ENCODE measurements at regions not wholly inside any gene's neighbourhood (a gene's known extent, or its start where the extent isn't known, plus 50 kb on each side); places are given as distances from the start of the nearest gene placed in this dataset.
"Not testable (repeated sequence)": the region's sequence is repeated elsewhere in the genome, so short reads cannot be mapped to it uniquely, and the experiment has no call there.

DNA sequence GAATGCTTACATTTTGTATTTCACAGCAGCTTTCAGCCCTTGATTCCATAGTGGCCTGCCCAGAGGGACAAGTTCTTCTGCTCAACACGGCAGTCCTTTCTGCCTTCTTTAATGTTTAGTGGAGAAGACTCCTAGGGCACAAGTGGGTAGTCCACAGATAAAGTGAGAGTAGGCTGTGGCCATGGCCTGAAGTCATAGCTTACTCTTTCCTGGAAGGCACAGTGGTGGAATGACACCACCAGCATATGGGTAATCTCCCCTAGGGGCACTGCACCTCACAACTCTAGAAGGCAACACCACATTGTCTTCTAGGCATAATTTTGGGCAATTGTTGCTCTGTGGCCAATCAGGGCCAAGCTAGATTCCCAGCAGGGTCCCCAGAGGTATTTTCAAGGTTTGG, 155.4 kb upstream of the MAMLD1 start:
- no peak overlapping the region for H3K27ac Mint-ChIP-seq
- no peaks in the 10 kb centered on the region for H3K9me3 Mint-ChIP-seq
- H3K4me1 Mint-ChIP-seq, result peaks cover 3% of the 10 kb centered on the region
- H3K4me3 Mint-ChIP-seq, result no peak overlapping the region
- peaks cover 4% of the 10 kb centered on the region for H3K27me3 Mint-ChIP-seq
- H3K36me3 Mint-ChIP-seq, result no peaks in the 10 kb centered on the region
- ATAC-seq (ENCODE audit: low read depth) (no peak), DNase-seq (ENCODE audit: low spot score in 2 of 2) (no peak)

- H3K4me1 Mint-ChIP-seq, result no peaks in the 10 kb centered on the region
- peaks cover 4% of the 10 kb centered on the region for H3K27me3 Mint-ChIP-seq
- no peak for DNase-seq (ENCODE audit: low spot score in 2 of 2)
- no peak for ATAC-seq (ENCODE audit: low read depth)
- no peak overlapping the region for H3K27ac Mint-ChIP-seq
- H3K36me3 Mint-ChIP-seq, result no peaks in the 10 kb centered on the region
- H3K4me3 Mint-ChIP-seq, result no peak overlapping the region
- H3K9me3 Mint-ChIP-seq, result no peaks in the 10 kb centered on the region
Measured at GRCh38 chrX:150211988-150212387, 151.1 kb upstream of the MAMLD1 start.

DNA sequence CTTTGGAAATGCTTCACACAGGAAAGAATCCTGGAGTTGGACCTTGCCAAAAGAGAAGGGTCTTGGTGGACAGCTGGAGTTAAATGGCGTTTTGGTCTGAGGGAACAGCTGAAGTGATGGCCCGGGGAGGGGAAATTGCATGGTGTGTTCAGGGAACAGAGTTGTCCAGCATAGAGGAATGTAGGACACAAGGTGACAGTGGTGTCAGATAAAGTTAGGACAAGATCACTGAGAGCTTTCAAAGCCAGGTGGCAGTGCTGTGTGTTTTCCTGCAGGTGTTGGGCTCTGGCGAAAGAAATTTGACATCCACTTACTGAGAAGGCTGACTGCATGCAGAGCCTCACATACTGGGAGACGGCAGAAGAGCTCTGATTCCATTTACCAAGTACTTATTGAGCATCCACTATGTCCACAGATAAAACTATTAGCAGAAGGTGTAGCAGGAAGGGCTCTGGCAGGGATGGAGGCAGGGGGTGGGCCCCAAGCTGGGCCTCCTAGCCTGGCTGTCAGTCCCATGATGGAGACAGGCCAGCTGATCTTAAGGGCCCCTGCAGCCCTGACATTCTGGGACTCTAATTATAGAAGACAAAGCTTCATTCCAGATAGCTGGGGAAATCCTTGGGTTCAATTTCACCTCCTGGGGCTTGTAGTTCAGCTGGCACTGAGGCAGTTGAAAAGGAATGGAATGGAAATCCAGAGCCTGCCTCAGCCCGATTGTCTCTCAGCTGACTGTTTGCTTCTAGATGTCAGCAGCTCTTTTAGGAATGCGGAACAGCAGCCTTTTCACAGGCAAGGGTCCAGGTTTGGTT, 150.2 kb upstream of the MAMLD1 start:
- H3K27me3 Mint-ChIP-seq, result peaks cover 4% of the 10 kb centered on the region
- no peaks in the 10 kb centered on the region for H3K36me3 Mint-ChIP-seq
- DNase-seq (ENCODE audit: low spot score in 2 of 2) (no peak), ATAC-seq (ENCODE audit: low read depth) (no peak)
- no peak overlapping the region for H3K27ac Mint-ChIP-seq
- no peak overlapping the region for H3K4me3 Mint-ChIP-seq
- H3K9me3 Mint-ChIP-seq, result no peaks in the 10 kb centered on the region
- H3K4me1 Mint-ChIP-seq, result no peaks in the 10 kb centered on the region

- DNase-seq (ENCODE audit: low spot score in 2 of 2) (no peak), ATAC-seq (ENCODE audit: low read depth) (no peak)
- Mint-ChIP-seq H3K36me3 (no peaks in the 10 kb centered on the region), H3K27me3 (peaks cover 4% of the 10 kb centered on the region), H3K4me1 (no peaks in the 10 kb centered on the region), H3K27ac (no peak overlapping the region), H3K9me3 (no peaks in the 10 kb centered on the region), H3K4me3 (no peak overlapping the region)
Measured at GRCh38 chrX:150213481-150214030, 149.6 kb upstream of the MAMLD1 start.

- H3K27me3 Mint-ChIP-seq, result not testable (repeated sequence)
Measured at GRCh38 chrX:150216000-150216399, 147.1 kb upstream of the MAMLD1 start.

DNA sequence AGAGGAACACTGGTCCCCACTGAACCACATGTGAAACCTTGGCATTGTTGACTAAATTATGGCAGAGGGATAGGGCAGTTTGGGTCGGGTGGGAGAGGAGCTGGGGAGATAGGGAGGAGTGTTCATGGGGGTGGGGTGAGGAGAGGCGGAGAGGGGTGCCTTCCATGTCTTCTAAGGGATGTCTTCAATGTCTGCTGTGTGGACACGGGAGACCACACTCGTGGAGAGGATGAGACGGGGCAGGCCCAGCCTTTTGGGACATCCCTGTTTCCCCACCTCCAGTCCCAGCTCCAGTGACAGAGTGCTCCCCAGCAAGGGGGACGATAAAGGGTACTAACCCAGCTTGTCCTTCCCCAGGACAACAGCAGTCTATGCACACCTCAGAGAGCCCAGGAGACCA, 146.4 kb upstream of the MAMLD1 start:
- no peak for DNase-seq (ENCODE audit: low spot score in 2 of 2)
- Mint-ChIP-seq H3K27ac (no peak overlapping the region), H3K4me3 (no peak overlapping the region), H3K9me3 (no peaks in the 10 kb centered on the region), H3K27me3 (peaks cover 6% of the 10 kb centered on the region), H3K36me3 (no peaks in the 10 kb centered on the region), H3K4me1 (no peaks in the 10 kb centered on the region)
- ATAC-seq (ENCODE audit: low read depth), result no peak

More at GRCh38 chrX:150216000-150216399, 147.1 kb upstream of the MAMLD1 start:
- not testable (repeated sequence) for H3K36me3 Mint-ChIP-seq; ATAC-seq (ENCODE audit: low read depth); DNase-seq (ENCODE audit: low spot score in 2 of 2); H3K4me3 Mint-ChIP-seq; H3K4me1 Mint-ChIP-seq; H3K9me3 Mint-ChIP-seq; H3K27ac Mint-ChIP-seq

DNA sequence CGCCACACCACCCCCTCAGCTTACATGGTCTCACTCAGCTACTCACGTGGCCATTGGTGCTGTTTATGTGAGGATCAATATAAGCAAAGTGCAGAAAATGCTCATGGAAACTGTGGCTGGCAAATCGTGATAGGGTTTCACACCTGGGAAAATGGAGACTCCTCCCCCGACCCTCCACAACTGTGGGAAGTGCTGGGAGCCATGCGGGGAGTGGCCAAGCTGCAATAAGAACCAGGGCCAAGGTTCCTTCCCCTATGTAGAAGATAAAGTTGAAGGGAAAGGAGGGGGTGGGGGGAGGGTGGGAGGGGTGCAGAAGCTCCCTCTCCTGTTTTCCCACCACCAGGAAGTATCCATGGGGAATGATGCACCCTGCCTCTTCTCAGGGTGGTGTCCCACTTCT, 145.5 kb upstream of the MAMLD1 start:
- Mint-ChIP-seq H3K9me3 (no peaks in the 10 kb centered on the region), H3K27me3 (peaks cover 4% of the 10 kb centered on the region), H3K36me3 (no peaks in the 10 kb centered on the region), H3K4me1 (no peaks in the 10 kb centered on the region), H3K4me3 (no peak overlapping the region), H3K27ac (no peak overlapping the region)
- ATAC-seq (ENCODE audit: low read depth), result no peak
- DNase-seq (ENCODE audit: low spot score in 2 of 2), result no peak

DNA sequence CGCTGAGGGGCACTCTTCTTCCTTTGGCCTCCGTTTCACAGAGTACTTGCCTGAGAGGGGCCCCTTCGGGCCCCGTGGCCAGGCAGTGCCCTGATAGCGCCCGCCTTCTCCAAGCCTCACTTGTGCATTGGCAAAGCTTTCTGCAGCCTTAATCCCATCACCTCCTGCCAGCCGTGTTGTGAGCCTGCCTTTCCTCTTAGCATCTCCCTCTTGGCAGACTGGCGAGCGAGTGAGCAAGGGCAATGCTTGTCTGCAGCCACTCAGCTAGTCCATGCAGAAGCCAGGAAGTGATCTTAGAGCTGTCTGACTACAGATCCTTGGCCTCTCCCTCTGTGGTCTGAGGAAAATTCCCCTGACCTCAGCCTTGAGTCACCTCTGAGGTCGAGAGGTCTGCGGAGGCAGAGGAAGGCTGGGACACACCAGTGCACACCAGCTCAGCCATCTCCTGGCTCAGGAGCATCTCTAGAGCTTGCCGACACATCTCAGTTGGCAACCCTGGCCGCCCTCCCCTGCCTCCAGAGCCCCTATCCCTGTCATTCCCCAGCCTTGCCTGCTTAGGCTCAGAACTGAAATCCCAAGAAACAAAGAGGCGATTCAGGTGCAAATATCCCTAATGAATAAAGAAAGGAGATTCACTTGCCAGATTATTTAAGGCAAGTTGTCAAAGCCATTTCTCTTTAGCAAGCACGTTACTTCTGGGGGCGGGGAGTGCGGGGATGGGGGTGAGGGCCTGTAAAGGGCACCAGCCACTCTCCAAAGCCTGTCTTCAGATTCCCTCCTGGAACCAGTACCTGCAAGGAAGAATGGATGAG, 143.5 kb upstream of the MAMLD1 start:
- H3K9me3 Mint-ChIP-seq, result no peaks in the 10 kb centered on the region
- DNase-seq (ENCODE audit: low spot score in 2 of 2), result no peak

DNA sequence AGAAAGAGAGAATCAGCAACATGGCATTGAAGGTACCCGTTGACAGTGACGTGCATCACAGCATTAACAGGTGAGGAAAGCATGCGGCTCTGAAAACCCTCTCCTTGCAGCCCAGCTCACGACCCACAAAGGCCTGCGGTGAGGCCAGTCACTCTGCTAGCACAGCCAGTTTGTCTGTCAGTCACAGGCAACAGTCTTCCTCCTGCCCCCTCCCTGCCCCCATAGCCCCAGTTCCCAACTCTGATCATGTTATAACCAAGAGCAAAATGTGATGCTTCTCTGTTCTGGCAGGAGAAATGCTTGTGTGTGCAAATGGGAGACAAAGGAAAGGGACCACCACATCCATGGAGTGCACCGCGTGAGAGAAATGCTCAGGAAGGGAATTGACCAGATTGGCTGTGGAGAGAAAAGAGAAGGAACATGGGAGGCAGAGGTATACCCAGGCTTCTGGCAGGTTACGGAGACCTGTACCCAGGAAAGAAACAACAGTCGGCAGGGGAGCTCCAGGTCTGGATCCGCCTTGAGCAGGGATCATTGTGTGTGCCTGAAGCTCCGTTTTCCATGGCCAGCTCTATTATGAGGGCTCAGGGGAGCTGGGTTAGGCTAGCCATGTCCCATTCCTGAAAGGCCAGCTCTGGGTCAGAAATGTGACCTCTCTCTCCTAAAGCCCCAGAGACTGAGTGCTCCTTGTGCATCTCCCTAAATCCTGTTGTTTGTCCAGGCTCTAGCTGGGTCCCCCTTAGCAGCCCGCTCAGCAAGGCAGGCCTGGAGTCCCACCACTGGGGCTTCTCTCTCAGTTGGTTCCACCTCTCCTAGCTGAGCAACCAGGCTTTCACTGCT, 139.7 kb upstream of the MAMLD1 start:
- no peak for ATAC-seq (ENCODE audit: low read depth)
- Mint-ChIP-seq H3K27ac (no peak overlapping the region), H3K4me3 (no peak overlapping the region), H3K9me3 (no peaks in the 10 kb centered on the region), H3K4me1 (no peaks in the 10 kb centered on the region), H3K36me3 (no peaks in the 10 kb centered on the region), H3K27me3 (peaks cover 6% of the 10 kb centered on the region)
- DNase-seq (ENCODE audit: low spot score in 2 of 2), result no peak

More for the DNA sequence above, 143.5 kb upstream of the MAMLD1 start:
- H3K4me1 Mint-ChIP-seq, result no peaks in the 10 kb centered on the region
- H3K36me3 Mint-ChIP-seq, result no peaks in the 10 kb centered on the region
- H3K4me3 Mint-ChIP-seq, result no peak overlapping the region
- no peak for ATAC-seq (ENCODE audit: low read depth)
- peaks cover 6% of the 10 kb centered on the region for H3K27me3 Mint-ChIP-seq
- no peak overlapping the region for H3K27ac Mint-ChIP-seq

DNA sequence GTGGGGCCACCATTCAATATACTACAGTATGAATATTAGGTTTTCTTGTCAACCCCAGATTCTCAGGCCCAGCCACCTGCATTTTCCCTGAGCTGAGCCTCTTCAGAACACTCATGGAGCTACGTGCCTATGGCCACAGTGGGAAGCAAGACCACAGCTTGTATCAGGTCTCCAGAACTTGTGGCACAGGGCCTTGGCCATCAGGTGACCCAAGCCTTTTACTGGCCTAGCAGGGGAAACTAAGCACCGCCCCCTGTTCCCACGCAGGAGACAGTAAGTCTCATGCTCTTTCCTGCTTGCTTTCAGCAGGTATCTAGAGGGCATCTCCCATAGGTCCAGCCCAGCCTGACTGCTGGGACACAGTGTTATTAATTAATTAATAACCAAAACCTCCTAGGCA, 138.4 kb upstream of the MAMLD1 start:
- no peaks in the 10 kb centered on the region for H3K9me3 Mint-ChIP-seq

DNA sequence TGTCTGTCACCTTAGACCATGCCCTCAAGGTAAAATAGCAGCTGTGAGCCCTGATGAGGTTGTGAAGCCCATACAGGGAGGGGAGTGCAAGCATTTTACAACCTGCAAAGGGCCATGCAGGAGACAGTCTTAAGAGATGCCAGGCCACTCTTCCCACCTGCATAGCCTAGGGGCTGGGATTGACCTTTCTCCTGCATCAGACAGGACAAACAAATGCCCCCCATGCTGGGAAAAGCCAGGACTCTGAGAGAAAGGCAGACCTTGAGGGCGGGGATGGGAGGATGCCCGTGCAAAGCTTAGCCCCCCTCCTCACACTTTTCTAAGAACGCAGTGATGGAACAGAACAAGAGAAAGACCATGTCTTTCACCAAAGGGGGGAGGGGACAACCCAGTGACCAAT, 137.9 kb upstream of the MAMLD1 start:
- ATAC-seq (ENCODE audit: low read depth) (no peak), DNase-seq (ENCODE audit: low spot score in 2 of 2) (no peak)
- H3K9me3 Mint-ChIP-seq, result no peaks in the 10 kb centered on the region
- H3K27me3 Mint-ChIP-seq, result peaks cover 10% of the 10 kb centered on the region
- H3K36me3 Mint-ChIP-seq, result no peaks in the 10 kb centered on the region
- no peak overlapping the region for H3K27ac Mint-ChIP-seq
- H3K4me1 Mint-ChIP-seq, result no peaks in the 10 kb centered on the region
- H3K4me3 Mint-ChIP-seq, result no peak overlapping the region

More for the DNA sequence above, 138.4 kb upstream of the MAMLD1 start:
- H3K27ac Mint-ChIP-seq, result no peak overlapping the region
- H3K4me1 Mint-ChIP-seq, result no peaks in the 10 kb centered on the region
- no peaks in the 10 kb centered on the region for H3K36me3 Mint-ChIP-seq
- DNase-seq (ENCODE audit: low spot score in 2 of 2) (no peak), ATAC-seq (ENCODE audit: low read depth) (no peak)
- H3K4me3 Mint-ChIP-seq, result no peak overlapping the region
- peaks cover 10% of the 10 kb centered on the region for H3K27me3 Mint-ChIP-seq

- H3K9me3 Mint-ChIP-seq, result no peaks in the 10 kb centered on the region
- ATAC-seq (ENCODE audit: low read depth) (no peak), DNase-seq (ENCODE audit: low spot score in 2 of 2) (no peak)
- H3K4me1 Mint-ChIP-seq, result no peaks in the 10 kb centered on the region
- no peaks in the 10 kb centered on the region for H3K36me3 Mint-ChIP-seq
- peaks cover 10% of the 10 kb centered on the region for H3K27me3 Mint-ChIP-seq
- H3K27ac Mint-ChIP-seq, result no peak overlapping the region
- no peak overlapping the region for H3K4me3 Mint-ChIP-seq
Measured at GRCh38 chrX:150225756-150226155, 137.4 kb upstream of the MAMLD1 start.

GRCh38 chrX:150226223-150226965, 136.7 kb upstream of the MAMLD1 start:
- no peak overlapping the region for H3K27ac Mint-ChIP-seq
- no peaks in the 10 kb centered on the region for H3K4me1 Mint-ChIP-seq
- H3K4me3 Mint-ChIP-seq, result no peak overlapping the region
- no peaks in the 10 kb centered on the region for H3K9me3 Mint-ChIP-seq
- H3K36me3 Mint-ChIP-seq, result no peaks in the 10 kb centered on the region
- DNase-seq (ENCODE audit: low spot score in 2 of 2) (no peak), ATAC-seq (ENCODE audit: low read depth) (no peak)
- H3K27me3 Mint-ChIP-seq, result peaks cover 7% of the 10 kb centered on the region
